CD4-positive, alpha-beta memory T cell (primary cell): ENCODE measurements at regions not wholly inside any gene's neighbourhood (a gene's known extent, or its start where the extent isn't known, plus 50 kb on each side); places are given as distances from the start of the nearest gene placed in this dataset.

Source experiments
- CTCF ChIA-PET: fragments of 350-600 bp; sonication (Branson Sonifier 250); formaldehyde crosslinking; loops from one replicate; lab custom pipeline; 2021; ENCODE audit warnings: inconsistent platforms; ENCODE audit not compliant: partially characterized antibody; lab: Charles Lee
- POLR2A ChIA-PET: fragments of 350-600 bp; sonication (Branson Sonifier 250); formaldehyde crosslinking; loops from one replicate; lab custom pipeline; 2021; ENCODE audit not compliant: partially characterized antibody; lab: Charles Lee
- DNase-seq, 5 donors: peaks; one replicate each; pipeline versions ENCODE4 v3.0.0 to v3.0.0-alpha.2; 2020 to 2022; ENCODE audit warnings: mixed read lengths in 1 of 5
- H3K27ac ChIP-seq: one replicate; pipeline ENCODE4 v1.7.0; 2013; ENCODE audit warnings: low read depth, low read length
- H3K27me3 ChIP-seq: 2 replicates; pipeline ENCODE4 v1.7.0; 2013; ENCODE audit warnings: mild to moderate bottlenecking, low read length, moderate library complexity; ENCODE audit not compliant: insufficient read depth
- H3K36me3 ChIP-seq: 2 replicates; pipeline ENCODE4 v1.7.0; 2013; ENCODE audit warnings: mild to moderate bottlenecking, low read length, moderate library complexity; ENCODE audit not compliant: insufficient read depth
- H3K4me1 ChIP-seq: 2 replicates; pipeline ENCODE4 v1.7.0; 2013; ENCODE audit warnings: mild to moderate bottlenecking, low read length, moderate library complexity; ENCODE audit not compliant: insufficient read depth
- H3K4me3 ChIP-seq, 2 donors: one replicate each; pipeline ENCODE4 v1.7.0; 2013; ENCODE audit warnings: low read length in 2 of 2, mild to moderate bottlenecking in 1 of 2
- H3K9me3 ChIP-seq, 2 donors: one replicate each; pipeline ENCODE4 v1.7.0; 2013; ENCODE audit warnings: low read length in 2 of 2, control low read depth in 1 of 2; ENCODE audit not compliant: control insufficient read depth in 1 of 2
- H3K27ac Mint-ChIP-seq, 7 donors: one replicate each; pipeline ENCODE4 v1.8.0; 2020 to 2021; ENCODE audit warnings: mixed read lengths in 7 of 7, mild to moderate bottlenecking in 6 of 7, inconsistent platforms in 3 of 7, moderate library complexity in 3 of 7
- H3K27me3 Mint-ChIP-seq, 2 donors: one replicate each; pipeline ENCODE4 v1.8.0; 2020 to 2021; ENCODE audit warnings: mixed read lengths in 2 of 2
- H3K36me3 Mint-ChIP-seq, 2 donors: one replicate each; pipeline ENCODE4 v1.8.0; 2020 to 2021; ENCODE audit warnings: mixed read lengths in 2 of 2, inconsistent platforms in 1 of 2, mild to moderate bottlenecking in 1 of 2
- H3K4me1 Mint-ChIP-seq, 4 donors: one replicate each; pipeline ENCODE4 v1.8.0; 2020 to 2021; ENCODE audit warnings: mixed read lengths in 4 of 4, mild to moderate bottlenecking in 1 of 4
- H3K4me3 Mint-ChIP-seq, 8 donors: one replicate each; pipeline ENCODE4 v1.8.0; 2020 to 2021; ENCODE audit warnings: mixed read lengths in 8 of 8, mild to moderate bottlenecking in 7 of 8, moderate library complexity in 6 of 8, inconsistent platforms in 3 of 8
- H3K9me3 Mint-ChIP-seq, 8 donors: one replicate each; pipeline ENCODE4 v1.8.0; 2020 to 2021; ENCODE audit warnings: mixed read lengths in 8 of 8, mild to moderate bottlenecking in 5 of 8, inconsistent platforms in 3 of 8, moderate library complexity in 1 of 8
- intact Hi-C: fragments of 100-400 bp; cut with micrococcal nuclease; formaldehyde crosslinking; loops from one replicate; pipeline ENCODE4 v1.15.1; 2023

DNA sequence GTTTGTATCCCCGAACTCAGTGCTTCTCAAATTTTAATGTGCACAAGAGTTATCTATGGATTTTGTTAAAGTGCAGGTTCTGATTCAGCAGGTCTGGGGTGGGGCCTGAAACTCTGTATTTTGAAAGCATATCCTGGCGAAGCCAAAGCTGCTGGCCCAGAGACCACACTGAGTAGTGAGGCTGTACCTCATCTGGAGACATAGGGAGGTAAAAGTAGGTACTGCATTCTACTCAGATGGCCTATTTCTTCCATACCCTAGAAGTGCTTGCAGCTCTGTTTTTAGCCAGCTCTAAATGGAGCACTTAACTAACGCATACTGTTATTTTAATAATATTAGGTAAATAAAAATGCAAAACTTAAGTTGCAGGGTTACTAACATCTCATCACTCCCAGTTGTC is 206.2 kb upstream of the PRNP start:
- H3K36me3 ChIP-seq = no peaks in the 10 kb centered on the region
- H3K9me3 ChIP-seq = no peaks in the 10 kb centered on the region
- no peaks in the 10 kb centered on the region for H3K36me3 Mint-ChIP-seq
- H3K27me3 Mint-ChIP-seq = peaks cover 20 to 21% of the 10 kb centered on the region in 2 donors
- H3K27ac ChIP-seq = no peak overlapping the region
- peaks cover 5% of the 10 kb centered on the region for H3K27me3 ChIP-seq
- no peak for DNase-seq
- ChIA-PET POLR2A (no interaction called here), CTCF (no interaction called here)
- no peaks in the 10 kb centered on the region for H3K4me1 Mint-ChIP-seq
- H3K4me3 Mint-ChIP-seq = no peak overlapping the region
- intact Hi-C loops = no loop called here
- H3K4me1 ChIP-seq = no peaks in the 10 kb centered on the region
- H3K27ac Mint-ChIP-seq = no peak overlapping the region
- no peak overlapping the region for H3K4me3 ChIP-seq
- H3K9me3 Mint-ChIP-seq = no peaks in the 10 kb centered on the region

DNA sequence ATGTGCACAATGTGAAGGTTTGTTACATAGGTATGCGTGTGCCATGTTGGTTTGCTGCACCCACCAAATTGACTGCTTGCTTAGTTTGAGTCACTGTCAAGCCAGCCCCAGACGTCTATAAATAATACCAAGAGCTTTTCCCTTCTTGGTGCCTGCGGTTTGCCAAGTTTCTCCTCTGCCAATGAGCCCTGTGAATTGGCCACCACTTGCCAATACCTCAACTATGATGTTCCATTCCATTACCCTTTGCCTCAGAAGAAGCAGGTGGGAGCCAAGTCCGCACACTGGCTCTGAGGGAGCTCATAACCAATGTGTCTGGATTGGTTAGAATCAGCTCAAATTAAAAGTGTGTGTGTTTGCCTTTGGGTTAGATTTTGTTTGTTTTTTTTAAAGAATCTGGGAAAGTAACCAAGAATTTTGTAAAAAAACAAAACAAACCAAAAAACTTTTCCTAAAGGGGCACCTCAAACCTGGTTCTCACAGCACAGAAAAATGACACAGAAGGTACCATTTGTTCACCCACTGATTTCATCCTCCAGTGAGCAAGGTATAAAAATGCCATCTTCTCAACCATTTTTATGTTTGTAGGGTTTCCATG is 209.3 kb upstream of the PRNP start:
- H3K36me3 Mint-ChIP-seq = no peaks in the 10 kb centered on the region
- no peak overlapping the region for H3K27ac ChIP-seq
- H3K36me3 ChIP-seq = no peaks in the 10 kb centered on the region
- no peaks in the 10 kb centered on the region for H3K4me1 ChIP-seq
- POLR2A ChIA-PET = no interaction called here
- H3K27me3 Mint-ChIP-seq = peaks cover 14 to 27% of the 10 kb centered on the region in 2 donors
- DNase-seq = no peak
- no peaks in the 10 kb centered on the region for H3K9me3 ChIP-seq
- H3K4me3 Mint-ChIP-seq = no peak overlapping the region
- no peaks in the 10 kb centered on the region for H3K9me3 Mint-ChIP-seq
- no peaks in the 10 kb centered on the region for H3K4me1 Mint-ChIP-seq
- CTCF ChIA-PET = no interaction called here
- intact Hi-C loops = no loop called here
- no peak overlapping the region for H3K27ac Mint-ChIP-seq
- H3K27me3 ChIP-seq = no peaks in the 10 kb centered on the region
- no peak overlapping the region for H3K4me3 ChIP-seq

DNA sequence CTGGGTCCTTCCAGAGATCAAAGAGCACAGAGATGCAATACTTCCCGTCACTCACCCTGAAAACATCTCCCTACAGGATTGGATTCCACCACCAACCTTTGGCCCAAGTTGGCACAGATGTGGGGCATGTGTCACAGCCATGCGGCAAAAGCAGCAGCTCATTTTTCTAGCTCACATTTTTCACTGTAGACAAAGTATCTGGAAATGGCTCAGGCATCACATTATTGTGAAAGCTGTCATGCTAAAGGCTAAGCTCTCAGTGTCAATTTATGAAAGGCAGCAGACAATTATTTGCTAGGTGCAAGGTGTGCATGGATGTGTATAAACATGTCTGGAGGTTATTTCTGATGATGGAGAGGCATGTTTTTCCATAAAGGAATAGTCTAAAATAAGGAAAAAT is 213.3 kb upstream of the PRNP start:
- Histone ChIP-seq H3K27ac (no peak overlapping the region), H3K36me3 (no peaks in the 10 kb centered on the region), H3K4me3 (no peak overlapping the region), H3K27me3 (no peaks in the 10 kb centered on the region), H3K4me1 (no peaks in the 10 kb centered on the region), H3K9me3 (no peaks in the 10 kb centered on the region)
- peaks cover 0 to 1% (median 0%) of the 10 kb centered on the region in 8 donors for H3K9me3 Mint-ChIP-seq
- CTCF ChIA-PET = interaction anchor here (0.9 kb wide), 1 partner anchor 143 kb away, joined by 3 read pairs; no protein-coding TSS in a partner anchor
- H3K4me3 Mint-ChIP-seq = no peak overlapping the region
- intact Hi-C loops = no loop called here
- no peaks in the 10 kb centered on the region for H3K36me3 Mint-ChIP-seq
- peaks cover 7 to 16% of the 10 kb centered on the region in 2 donors for H3K27me3 Mint-ChIP-seq
- DNase-seq = no peak
- POLR2A ChIA-PET = no interaction called here
- H3K27ac Mint-ChIP-seq = no peak overlapping the region
- H3K4me1 Mint-ChIP-seq = no peaks in the 10 kb centered on the region

DNA sequence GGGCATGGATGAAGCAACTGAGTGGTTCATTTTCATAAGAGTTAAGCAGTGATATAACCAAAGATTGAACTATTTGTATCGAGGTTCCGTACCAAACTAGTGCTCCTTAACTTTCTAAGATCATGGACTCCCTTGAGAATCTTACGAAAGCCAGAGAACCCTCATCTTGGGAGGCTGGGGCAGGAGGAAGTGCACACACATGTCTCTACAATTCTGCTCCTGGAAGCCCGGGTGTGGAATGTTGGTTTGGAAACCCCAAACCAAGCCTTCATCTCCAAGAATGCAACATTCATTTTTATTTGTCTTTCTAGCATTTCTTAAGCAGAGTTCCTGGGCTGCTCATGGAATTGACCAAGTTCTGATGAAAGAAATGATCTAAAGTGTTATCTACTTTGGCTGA is 215.0 kb upstream of the PRNP start:
- Mint-ChIP-seq H3K9me3 (peaks cover 0 to 1% (median 0%) of the 10 kb centered on the region in 8 donors), H3K36me3 (no peaks in the 10 kb centered on the region), H3K4me1 (no peaks in the 10 kb centered on the region), H3K27me3 (peaks cover 7 to 17% of the 10 kb centered on the region in 2 donors), H3K4me3 (no peak overlapping the region), H3K27ac (no peak overlapping the region)
- intact Hi-C loops = no loop called here
- H3K27ac ChIP-seq = no peak overlapping the region
- CTCF ChIA-PET = no interaction called here
- POLR2A ChIA-PET = no interaction called here
- no peaks in the 10 kb centered on the region for H3K9me3 ChIP-seq
- H3K4me3 ChIP-seq = no peak overlapping the region
- no peaks in the 10 kb centered on the region for H3K4me1 ChIP-seq
- H3K36me3 ChIP-seq = no peaks in the 10 kb centered on the region
- no peaks in the 10 kb centered on the region for H3K27me3 ChIP-seq
- no peak for DNase-seq

DNA sequence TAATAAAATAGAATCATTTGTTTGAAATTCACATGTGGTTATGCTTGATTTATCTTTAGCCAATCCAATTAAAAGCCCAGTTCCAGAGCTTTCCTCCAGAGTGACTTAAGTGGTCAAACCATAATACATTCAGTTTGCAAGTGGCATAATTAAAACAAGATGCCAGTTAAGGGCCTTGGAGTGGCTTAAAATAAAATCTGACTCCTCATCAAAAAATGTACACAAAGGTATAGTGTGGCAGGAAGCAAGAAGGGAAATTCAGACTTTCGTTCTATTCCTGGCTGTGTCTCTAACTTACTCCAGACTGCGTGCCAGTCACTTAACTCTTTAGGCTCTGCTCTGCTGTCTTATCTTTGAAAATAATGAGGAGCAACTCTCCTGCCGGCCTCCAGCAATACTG is 215.9 kb upstream of the PRNP start:
- peaks cover 5 to 14% of the 10 kb centered on the region in 2 donors for H3K27me3 Mint-ChIP-seq
- DNase-seq = no peak
- intact Hi-C loops = no loop called here
- ChIA-PET CTCF (no interaction called here), POLR2A (no interaction called here)
- H3K4me1 ChIP-seq = no peaks in the 10 kb centered on the region
- no peaks in the 10 kb centered on the region for H3K27me3 ChIP-seq
- no peak overlapping the region for H3K27ac ChIP-seq
- H3K4me3 ChIP-seq = no peak overlapping the region
- H3K9me3 ChIP-seq = no peaks in the 10 kb centered on the region
- no peaks in the 10 kb centered on the region for H3K4me1 Mint-ChIP-seq
- H3K27ac Mint-ChIP-seq = no peak overlapping the region
- no peaks in the 10 kb centered on the region for H3K36me3 ChIP-seq
- H3K4me3 Mint-ChIP-seq = no peak overlapping the region
- no peaks in the 10 kb centered on the region for H3K36me3 Mint-ChIP-seq
- peaks cover 0 to 1% (median 0%) of the 10 kb centered on the region in 8 donors for H3K9me3 Mint-ChIP-seq

DNA sequence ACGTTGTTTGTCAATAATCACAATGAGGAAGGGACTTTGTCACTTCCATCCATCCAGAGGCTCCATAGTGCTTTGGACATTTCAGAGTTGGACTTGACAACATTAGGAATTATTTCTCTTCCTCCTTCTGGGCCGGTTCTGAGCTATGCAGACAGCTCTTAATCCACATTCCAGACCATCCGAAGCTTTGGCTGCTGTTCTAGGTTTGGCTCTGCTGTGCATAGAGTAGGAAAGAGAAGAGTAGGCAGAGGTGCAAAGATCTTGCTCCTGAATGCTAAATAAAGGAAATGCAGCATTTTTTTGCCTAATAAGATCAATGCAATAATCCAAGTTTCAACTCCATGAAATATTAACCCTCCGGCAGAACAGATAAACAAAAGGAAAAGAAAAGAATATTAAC is 216.3 kb upstream of the PRNP start:
- Histone ChIP-seq H3K4me3 (no peak overlapping the region), H3K36me3 (no peaks in the 10 kb centered on the region), H3K4me1 (no peaks in the 10 kb centered on the region), H3K27me3 (no peaks in the 10 kb centered on the region), H3K27ac (no peak overlapping the region), H3K9me3 (no peaks in the 10 kb centered on the region)
- ChIA-PET POLR2A (no interaction called here), CTCF (no interaction called here)
- no peak for DNase-seq
- Mint-ChIP-seq H3K27me3 (peaks cover 8 to 16% of the 10 kb centered on the region in 2 donors), H3K9me3 (peaks cover 0 to 1% (median 0%) of the 10 kb centered on the region in 8 donors), H3K4me1 (no peaks in the 10 kb centered on the region), H3K4me3 (no peak overlapping the region), H3K36me3 (no peaks in the 10 kb centered on the region), H3K27ac (no peak overlapping the region)
- intact Hi-C loops = no loop called here

DNA sequence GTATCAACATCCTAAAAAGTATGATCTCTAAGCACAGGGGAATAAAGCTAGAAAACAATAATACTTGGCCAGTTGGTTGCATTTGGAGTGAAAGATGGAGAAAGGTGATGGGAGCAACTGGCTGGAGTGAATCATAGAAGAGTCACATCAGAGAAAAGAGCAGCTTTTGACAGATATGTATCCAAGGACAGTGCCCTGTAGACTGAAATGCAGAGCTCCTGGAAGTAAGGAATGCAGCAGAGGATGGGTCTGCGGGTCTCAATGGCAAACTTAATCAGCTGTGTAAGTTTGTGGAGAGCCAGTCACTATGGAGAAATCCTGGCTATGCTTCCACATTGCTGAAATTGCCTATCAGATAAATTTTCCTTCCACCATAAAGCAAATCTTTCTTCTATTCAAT is 218.1 kb upstream of the PRNP start:
- Histone ChIP-seq H3K36me3 (no peaks in the 10 kb centered on the region), H3K27ac (no peak overlapping the region), H3K27me3 (no peaks in the 10 kb centered on the region), H3K4me3 (no peak overlapping the region), H3K4me1 (no peaks in the 10 kb centered on the region), H3K9me3 (no peaks in the 10 kb centered on the region)
- peaks cover 8 to 14% of the 10 kb centered on the region in 2 donors for H3K27me3 Mint-ChIP-seq
- no peaks in the 10 kb centered on the region for H3K4me1 Mint-ChIP-seq
- peaks cover 0 to 1% (median 0%) of the 10 kb centered on the region in 8 donors for H3K9me3 Mint-ChIP-seq
- H3K4me3 Mint-ChIP-seq = no peak overlapping the region
- CTCF ChIA-PET = no interaction called here
- no peak for DNase-seq
- POLR2A ChIA-PET = no interaction called here
- H3K36me3 Mint-ChIP-seq = no peaks in the 10 kb centered on the region
- intact Hi-C loops = no loop called here
- H3K27ac Mint-ChIP-seq = no peak overlapping the region
